NCI-H345 (cell line): ENCODE measurements at regions not wholly inside any gene's neighbourhood (a gene's known extent, or its start where the extent isn't known, plus 50 kb on each side); places are given as distances from the start of the nearest gene placed in this dataset.

Source experiments
- DNase-seq: peaks from one replicate; lab custom pipeline; 2025; lab: John Stamatoyannopoulos, UW

DNA sequence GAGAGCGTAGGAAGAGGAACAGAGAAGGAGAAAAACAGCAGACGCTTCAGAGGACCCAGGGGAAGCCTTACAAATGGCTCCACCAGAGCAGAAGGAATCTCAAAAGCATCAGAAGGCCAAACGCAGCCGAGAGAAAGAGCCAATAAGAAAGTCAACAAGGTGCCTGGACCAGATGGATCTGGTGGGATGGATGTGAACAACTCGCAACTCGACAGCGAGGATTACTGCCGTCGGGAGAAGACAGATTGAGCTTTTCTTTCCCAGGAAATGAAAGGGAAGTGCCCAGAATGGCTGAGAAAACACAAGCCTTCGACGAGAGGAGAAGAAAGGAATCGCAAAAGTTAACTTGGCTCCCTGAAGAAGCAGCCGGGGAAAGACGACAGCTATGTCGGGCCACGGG is 132.8 kb upstream of the MGMT start:
- no peak for DNase-seq

DNA sequence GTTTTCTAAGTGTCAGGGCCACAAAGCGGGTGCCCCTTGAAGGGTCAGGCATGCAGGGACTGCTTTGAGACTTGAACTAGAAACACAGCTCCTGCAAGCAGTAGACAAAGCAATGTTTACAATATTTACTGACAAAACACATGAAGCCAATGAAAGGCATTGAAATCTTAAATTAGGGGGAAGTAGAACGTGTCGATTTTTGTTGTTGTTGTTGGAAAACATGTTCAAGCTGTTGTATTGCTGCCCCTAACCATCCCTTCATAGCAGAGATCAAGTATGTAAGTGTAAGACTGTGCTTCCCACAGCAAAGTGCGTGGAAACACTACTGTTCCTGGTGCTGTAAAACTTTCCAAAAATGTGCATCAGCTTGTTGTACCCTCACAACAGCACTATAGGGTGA is 131.6 kb upstream of the MGMT start:
- no peak for DNase-seq

DNA sequence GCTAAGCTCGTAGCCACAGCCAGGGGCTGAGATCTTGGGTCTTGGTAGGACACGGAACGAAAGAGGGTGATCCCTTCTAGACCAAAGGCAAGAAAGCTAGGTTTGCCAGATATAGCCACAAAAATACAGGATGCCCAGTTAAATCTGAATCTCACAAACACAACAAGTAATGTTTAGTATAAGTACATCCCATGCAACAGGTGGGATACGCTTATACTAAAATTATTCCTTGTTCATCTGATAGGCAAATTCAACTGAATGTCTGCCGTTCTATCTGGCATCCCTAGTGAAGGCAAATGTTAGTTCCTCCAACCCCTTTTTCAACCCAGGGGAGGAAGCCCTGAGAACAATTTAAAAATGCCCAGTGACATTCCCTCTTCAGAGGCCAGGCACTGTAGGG is 131.1 kb upstream of the MGMT start:
- DNase-seq: no peak

DNA sequence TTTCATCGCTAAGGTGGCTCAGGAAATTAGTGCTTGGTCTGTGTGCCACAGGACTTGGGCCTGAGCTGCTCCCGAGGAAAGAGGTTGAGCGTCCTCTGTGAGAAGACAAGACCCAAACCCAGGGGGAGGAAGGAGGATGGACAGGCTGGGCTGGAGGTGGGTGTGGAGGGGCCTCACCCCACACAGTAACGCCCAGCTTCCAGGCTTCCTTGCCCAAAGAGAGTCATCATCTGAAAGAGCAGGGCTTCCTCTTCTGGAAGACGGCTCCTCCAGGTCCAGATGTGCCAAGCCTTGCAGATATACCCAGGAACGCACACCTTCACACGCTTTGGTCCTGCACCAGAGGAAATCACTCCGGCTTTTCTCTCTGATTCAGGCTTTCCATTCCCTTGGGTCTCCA is 127.8 kb upstream of the MGMT start:
- no peak for DNase-seq

DNA sequence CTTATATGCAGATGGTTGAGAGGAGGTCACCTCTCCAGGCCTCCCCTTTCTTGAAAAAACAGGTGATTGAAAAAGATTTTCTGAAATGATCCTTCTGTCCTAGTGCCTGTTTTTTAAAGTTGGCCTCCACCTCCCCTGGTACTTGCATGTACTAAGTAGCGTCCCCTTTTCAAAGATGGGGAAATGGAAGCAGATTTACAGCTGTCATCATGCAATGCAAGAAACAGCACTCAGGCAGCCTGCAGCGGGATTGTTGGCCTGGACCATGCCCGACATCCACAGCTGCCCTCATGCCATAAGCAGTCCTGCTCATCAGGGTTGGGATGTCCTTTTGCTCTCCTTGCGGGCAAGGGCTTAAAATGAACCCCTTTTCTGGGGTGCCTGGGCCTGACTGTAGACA is 127.2 kb upstream of the MGMT start:
- DNase-seq: no peak

DNA sequence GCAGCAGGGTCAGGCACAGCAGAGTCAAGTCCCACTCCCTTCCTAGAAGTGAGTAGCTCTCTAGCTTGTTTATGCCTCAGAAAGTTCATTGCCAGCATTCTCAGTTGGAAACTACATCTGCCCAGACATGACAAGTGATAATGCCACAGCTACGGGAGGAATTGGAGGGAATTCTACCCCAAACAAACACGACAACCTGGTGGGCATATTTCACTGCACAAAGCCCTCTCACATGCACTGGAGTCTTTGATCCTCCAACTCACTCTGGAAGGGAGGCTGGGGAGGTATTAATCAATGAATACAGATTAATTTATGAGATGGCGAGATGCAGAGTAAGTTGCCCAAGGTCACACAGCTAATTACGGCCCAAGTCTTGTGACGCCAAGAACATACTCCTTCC is 126.0 kb upstream of the MGMT start:
- no peak for DNase-seq

DNA sequence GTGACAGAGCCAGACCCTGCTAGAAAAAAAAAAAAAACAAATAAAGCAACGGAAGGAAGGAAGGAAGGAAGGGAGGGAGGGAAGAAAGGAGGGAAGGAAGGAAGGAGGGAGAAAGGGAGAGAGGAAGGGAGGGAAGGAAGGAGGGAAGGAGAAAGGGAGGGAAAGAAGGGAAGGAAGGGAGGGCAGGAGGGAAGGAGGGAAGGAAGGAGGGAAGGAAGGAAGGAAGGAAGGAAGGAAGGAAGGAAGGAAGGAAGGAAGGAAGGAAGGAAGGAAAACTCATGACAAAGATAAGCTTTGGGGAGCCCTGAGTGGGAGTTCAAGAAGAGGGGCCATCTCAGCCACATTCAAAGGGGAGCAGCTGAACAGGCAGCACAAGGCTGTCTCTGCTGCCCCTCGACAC is 124.7 kb upstream of the MGMT start:
- DNase-seq: no peak

DNA sequence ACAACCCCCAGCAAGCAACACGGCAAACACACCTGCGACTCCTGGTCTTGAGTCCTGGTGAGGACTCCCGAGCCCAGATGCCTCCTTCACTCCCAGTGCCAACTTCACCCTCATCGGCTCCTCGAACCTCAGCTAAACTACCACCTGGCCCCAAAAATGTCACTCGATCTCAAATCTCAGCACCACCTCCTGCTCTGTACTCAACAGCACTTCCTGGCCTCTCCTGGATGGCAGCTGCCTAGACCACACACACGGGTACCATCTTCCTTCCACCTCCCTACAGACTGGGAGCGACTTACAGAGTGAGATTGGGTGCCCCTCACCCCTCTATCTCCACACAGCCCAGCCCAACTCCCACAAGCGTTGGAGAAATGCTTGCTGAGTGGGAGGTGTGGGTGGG is 123.9 kb upstream of the MGMT start:
- DNase-seq: no peak

DNA sequence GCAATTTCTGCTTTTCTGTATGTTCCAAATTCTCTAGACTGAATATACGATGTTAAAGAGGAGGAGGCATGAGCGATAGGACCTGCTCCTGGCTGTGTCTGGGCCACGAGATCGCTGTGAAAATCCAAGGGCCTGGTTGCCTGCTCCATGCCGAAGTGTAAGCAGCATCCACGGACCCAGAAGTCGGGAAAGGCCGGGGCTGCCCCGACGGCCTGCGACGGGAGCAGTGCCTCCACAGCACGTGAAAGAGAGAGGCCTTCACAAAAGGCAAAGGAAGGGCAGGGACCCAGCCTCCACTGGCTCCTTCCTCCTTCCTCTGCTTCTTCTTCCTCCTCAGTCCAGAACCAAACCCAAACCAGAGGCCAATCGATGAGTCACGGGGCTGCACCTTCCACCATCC is 122.9 kb upstream of the MGMT start:
- no peak for DNase-seq

DNA sequence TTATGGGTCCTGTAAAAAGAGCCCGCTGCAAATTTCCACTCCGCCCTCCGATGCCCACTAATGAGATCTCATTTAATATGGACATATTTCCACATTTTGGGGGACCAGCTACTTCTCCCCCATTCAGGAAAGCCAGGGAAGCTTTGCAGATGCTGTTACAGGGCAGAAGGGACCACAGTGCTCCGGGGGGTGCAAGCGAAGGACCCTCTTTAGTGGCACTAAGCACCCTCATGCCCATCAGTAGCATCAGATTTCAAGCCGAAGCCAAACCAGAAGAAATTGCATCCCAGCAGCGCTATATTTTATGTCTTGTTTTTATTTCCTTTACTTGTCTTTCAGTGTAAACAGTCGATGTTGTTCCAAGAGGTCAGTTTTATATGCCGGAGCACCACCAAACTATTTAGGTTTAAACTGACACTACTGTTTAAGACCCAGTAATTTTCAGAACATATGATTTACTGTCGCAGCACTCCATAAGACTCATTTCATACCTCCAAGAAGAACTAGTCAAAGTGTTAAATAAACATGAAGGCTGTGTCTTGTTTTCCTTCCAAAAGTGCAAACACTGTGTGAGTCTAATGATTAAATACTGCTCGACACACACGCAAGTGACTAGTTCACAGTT is 122.2 kb upstream of the MGMT start:
- DNase-seq: no peak

DNA sequence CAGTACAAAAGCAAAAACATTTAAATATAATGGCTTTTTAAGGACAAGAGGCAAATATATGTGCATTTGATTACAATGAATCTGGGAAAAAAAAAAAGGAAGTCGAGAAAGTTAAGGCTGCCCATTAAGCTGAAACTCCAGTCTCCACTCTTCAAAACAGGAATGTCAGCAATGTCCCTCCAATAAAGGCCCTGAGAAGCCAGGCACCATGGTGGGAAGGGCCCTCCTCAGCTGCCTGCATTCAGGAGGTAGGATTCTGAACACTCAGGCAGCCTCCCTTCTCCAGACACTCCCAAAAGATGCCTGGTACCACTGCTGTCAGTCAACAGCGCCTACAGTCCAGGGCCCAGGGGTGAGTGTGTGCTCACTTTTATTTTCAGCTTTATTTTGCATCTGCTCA is 121.3 kb upstream of the MGMT start:
- no peak for DNase-seq

DNA sequence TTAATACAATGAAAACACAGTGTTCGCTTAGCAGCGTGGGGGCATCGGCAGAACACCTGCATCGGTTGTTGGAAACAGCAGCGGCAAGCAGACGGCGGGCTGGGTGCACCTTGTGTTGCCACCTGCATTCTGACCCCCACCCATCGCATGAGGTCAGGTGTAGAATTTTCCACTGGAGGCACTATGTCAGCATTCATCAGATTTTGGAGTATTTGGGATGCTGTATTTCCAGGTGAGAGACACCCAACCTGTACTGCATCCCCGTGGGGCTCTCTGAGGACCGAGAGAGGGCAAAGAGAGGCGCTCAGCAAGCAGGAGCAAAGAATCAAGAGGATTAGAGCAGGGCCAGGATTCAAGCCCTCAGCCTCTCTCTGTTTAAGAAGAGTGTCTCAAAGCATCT is 116.4 kb upstream of the MGMT start:
- DNase-seq: no peak

DNA sequence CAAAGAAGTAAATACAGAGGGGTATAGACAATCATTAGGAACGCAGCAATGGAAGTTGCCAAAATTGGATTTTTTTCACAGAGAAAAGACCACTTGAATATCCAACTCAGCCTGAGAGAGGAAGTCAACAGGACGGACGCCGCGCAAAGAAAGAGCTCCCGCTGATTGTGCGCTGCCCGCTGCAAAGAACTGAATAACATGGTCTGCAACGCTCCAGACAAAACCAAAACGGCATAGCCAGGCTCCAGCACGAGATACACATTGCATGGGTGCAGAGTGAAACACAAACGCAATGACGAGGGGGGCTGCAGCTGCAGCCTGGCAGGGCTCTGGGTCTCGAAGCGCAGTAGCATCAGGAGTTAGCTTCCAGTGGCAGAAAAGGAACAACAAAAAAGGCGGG is 113.9 kb upstream of the MGMT start:
- DNase-seq: no peak

DNA sequence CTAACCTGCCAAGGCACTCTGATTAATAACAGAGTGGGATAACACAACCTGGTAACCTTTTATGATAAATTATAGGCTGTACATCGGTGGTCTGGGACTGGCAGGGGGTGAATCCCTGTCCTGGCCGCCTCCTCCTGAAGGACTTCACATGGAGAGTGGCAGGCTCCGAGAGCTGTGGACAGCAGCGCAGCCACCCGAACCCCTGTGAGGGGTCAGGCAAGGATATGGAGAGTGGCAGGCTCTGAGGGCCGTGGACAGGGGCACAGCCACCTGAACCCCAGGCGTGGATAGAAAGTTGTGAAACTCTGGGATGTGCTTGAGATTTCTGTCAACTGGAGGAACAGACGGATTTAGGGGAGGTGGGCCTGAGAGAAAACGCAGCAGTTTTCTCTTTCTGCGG is 107.0 kb upstream of the MGMT start:
- no peak for DNase-seq

DNA sequence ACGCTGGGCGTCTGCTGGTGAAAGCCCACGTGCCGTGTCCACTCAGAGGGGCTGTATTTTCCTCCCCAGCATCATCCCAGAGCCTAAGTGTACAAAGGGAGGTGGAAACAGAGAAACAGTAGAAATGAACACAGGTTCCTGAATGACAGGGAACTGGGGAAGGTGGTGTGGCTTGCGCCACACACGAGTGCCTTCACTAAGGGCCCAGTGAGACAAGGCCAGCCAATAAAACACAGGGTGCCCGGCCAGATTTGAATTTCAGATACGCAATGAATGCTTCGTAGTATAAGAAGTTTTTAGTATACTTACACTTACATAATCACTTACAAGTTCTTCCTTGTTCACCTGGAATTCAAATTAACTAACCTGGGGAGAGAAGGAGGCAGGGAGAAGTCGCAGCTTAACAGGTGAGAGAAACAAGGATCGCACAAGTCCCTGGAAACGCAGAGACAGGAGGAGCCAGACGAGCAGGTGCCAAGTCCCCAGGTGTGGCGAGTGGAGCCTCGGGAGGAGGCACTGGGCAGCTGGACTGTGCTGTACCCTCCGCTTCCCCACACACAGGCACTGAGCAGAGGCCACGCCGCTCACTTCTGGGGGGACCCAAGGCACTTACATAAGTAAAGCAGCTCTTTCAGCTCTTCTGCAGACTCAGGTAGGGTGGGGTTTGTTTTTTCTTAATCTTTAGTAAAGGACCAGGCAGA is 105.2 kb upstream of the MGMT start:
- DNase-seq: no peak

DNA sequence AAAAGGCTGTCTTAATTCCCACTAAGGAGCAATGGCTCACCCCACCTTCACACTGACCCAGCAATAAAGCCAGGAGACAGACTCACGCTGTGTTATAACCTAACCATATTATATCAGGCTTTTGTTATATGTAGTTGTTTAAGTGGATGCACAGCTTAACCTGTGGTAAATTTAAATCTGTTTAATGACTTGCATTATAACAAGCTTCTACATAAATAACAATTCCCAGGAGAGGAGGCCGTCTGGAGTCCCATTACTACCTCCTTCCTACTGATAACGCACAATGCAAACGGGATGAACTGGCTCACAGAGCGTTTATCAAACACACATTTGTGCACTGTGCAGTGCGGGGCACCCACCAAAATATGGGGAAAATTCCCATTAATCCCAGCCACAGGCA is 102.1 kb upstream of the MGMT start:
- DNase-seq: no peak

DNA sequence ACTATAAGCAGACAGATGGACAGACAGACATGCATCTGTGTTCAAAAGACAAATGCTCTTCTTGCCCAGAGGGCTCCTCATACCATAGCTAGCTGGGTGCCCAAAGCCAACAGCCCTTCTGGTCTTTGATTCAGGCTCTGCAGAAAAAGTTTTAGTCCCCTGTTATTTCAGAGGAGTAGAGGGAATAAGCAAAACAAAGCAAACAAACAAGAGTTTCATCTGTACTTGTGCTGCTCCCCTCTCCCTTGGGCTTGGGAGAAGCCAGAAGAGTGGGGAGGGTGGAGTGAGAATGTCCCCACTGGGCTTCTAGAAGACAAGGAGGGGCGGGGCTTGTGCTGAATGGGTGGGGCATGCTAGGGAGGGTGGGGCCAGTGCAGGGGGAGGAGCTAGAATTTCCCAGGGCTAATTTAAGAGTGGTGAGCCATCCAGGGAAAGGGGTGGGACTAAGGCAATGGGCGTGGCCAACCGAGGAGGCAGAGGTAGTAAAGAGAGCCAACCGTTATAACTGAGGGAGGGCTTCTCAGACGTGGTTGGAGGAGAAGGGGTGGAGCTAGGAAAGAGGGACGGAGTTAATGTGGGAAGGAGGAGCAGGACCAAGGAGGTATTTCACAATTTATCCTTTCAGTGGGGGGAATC is 101.2 kb upstream of the MGMT start:
- DNase-seq: no peak

DNA sequence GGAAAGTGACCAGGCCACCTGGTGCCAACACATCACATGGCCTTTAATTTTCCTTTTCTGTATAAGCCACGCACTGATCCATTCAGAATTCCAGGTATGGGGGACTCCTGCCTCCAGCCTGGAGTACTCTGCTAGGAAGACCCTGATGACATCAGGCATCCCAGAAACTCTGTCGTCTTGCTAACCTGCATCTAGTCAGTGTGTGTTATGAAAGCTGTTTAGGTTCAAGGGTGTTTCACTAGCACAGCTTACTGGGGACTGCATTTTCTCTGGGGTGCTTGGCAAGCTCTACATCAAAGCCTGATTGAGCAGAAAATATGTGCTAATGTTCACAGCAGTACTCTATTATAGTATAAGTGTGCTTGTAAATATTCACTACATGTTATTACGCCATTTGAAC is 100.6 kb upstream of the MGMT start:
- DNase-seq: no peak

DNA sequence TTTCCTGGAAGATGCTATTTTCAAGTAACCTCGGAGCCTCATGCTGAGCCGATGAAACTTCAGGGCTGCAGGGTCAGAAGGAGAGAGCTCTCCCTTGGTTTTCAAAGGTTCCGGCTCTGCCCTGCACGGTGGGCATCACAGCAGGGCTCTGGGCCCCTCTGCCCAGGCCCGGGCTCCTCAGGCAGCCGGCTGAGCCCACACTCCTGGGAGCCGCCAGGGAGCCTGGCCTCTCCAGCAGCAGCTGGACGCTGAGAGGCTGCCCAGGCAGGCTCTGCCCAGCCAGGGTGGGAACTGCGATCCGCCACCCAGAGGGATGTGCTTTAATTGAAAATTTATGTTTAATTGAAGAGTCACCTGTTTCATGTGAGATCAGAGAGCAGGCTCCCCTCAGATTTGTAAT is 97.5 kb upstream of the MGMT start:
- no peak for DNase-seq

DNA sequence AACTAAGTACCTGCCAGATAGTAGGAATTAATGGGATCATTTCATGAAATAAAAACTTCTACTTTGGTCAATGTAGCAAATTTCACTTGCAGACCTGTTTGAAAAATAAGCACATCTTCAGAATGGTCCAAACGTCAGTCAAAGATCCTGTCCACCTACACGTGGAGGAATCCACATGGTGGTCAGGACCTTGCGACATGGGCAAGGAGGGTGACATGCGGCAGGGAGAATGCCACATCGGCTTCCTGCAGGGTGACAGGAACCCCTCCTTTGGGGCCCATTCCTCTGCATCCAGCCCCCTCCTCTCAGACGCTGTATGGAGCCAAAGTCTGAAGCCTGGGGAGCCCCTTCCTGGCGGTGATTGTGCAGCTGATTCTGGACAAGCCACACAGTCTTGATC is 95.5 kb upstream of the MGMT start:
- DNase-seq: no peak

DNA sequence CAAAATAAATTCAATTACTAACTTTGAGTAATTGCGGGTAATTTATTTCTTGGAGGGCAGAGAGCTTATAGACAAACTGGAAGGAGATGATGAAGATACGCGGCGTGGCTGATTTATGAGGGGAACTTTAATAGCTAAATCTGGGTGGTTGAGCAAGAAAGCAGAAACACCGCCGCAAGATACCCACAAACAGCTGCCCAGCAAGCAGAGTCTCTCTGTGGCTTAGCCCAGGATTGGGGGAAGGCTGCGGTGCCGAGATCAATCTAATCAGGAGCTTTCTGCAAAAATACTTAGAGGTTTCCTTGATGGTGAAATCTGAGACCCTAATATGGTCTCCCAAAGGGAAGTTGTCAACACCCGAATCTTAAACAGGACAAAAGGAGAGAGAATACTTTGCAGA is 94.9 kb upstream of the MGMT start:
- DNase-seq: no peak

DNA sequence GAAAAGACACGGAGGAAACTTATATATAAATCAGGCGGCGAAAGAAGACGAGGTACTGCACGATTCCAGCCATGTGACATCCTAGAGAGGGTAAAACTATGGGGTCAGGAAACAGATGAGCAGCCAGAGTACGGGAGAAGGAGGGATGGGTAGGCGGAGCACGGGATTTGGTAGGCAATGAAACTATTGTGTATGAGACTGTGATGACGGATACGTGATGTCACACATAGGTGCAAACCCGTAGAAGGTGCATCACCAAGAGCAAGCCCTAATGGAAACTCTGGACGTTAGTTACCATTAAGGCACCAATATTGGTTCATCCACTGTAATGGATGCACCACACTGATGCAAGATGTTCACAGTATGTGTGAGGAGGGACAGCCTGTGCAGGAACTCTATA is 93.8 kb upstream of the MGMT start:
- no peak for DNase-seq

DNA sequence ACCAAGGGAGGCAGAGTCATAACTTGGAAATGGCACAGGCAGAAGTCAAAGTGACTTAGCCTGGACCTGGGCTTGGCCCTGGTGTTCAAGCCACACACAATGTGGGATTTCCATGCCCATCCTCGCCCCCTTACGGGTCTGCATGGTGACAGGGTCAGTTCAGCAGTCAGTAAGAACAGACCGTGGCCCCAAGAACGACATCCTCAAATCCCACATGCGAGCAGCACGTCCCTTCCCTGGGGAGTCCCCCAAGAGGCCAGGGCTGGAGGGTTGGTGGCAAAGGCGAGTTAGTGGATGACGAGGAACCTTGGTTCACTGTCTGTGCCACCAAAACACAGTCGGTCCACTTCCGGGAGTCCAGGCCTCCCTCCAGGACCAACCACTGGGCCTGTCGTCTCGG is 93.3 kb upstream of the MGMT start:
- no peak for DNase-seq

DNA sequence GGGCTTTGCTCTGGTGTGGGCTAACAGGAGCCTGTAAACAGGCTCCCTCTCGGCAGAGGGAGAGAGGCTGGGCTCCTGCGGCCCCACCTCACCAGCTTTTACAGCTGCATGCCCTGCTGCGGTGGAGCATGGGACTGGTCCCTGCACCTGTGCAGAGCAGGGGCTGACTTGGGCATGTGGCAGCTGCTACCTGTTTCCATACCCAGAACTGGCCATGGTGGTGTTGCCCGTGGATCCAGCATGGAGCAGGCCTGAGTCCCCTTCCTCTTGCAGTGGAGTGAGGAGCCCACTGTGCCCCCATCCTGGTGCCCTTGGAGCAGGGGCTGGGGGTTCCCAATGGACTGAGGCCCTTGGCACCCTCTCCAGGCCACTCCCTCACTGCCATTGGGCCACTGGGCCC is 91.9 kb upstream of the MGMT start:
- DNase-seq: no peak
